ENCODE measurements at regions not wholly inside any gene's neighbourhood (a gene's known extent, or its start where the extent isn't known, plus 50 kb on each side); places are given as distances from the start of the nearest gene placed in this dataset.

DNA sequence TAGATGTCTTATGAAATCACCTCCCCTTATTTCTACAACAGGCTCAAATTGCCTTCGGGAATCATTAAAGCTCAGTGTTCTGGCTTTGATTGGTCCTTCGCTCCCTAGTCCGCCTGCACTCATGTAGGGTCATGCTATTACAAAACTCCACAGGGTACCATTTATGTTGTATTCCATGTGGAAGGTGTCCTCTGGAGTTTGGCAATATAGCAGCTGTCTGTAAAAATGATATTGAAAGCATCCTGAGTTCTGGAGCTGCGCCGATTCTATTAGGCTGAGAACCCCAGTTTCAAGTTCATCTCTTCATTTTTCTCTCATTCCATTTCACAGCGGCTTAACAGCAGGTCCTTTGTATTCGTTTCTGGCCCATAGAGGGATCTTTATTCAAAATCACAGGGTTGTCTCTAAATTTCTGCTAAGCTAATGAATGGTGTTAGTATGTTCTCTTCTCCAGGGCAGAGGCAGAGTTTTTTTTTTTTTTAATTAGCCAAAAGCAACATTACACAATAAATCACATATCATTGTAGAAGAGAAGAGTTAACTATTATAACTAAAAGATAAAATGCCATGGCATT is 71.9 kb upstream of the TEKT1 start (continued):
- TF ChIP-seq PHTF2 (CRISPR knock-in tag; IDR thresholded peaks at IDR 0.05) (no peak), COPS2 (conservative IDR thresholded peaks at IDR 0.05) (no peak), HBP1 (CRISPR knock-in tag; IDR thresholded peaks at IDR 0.05) (no peak), FOSL1 (tag; conservative IDR thresholded peaks at IDR 0.05) (no peak), ZBTB26 (CRISPR knock-in tag; IDR thresholded peaks at IDR 0.05) (no peak)

DNA sequence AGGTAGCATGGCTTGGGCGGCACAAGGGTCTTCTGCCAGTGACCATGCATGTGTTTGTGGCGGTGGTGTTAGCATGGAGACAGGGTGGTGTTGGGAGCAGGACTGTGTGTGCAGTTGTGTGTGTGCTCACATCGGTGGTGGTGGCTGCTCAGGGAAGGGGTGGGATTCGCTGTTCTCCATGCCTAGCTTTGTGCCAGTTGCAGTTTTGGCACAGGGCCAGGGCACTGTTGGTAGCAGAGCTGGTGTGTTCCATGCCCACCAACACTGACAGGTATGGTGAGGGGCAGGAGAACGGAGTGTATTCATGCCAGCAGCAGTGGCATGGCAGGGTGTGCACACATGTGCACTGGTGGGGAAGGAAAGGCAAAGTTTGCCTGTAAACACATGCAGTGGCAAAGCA is 77.3 kb upstream of the TEKT1 start:
- in situ Hi-C loops (cut with MboI) (no loop called here), intact Hi-C loops (cut with micrococcal nuclease) (no loop called here)
- ATAC-seq: no peak
- no peaks in the 10 kb centered on the region for H4K20me1 ChIP-seq (replicated peaks; ENCODE audit: control insufficient read depth, insufficient read depth, low read length)
- no TSS peak for BruUV-seq (replicated peaks)
- peaks cover 3 to 22% of the 10 kb centered on the region in 2 experiments; a peak in 4 of 5 replicates for H3K4me1 ChIP-seq (replicated peaks in 1 of 2; ENCODE audit: control insufficient read depth in 2 of 2, insufficient read depth in 2 of 2, low read length in 2 of 2)
- POLR2A ChIA-PET: interaction anchor here (1.0 kb wide), 1 partner anchor 63 kb away, joined by 3 read pairs; no protein-coding TSS in a partner anchor
- no peaks in the 10 kb centered on the region for H3K9me3 ChIP-seq (replicated peaks; ENCODE audit: control insufficient read depth, insufficient read depth, low read depth, low read length)
- no peak for TF ChIP-seq SLC30A9 (CRISPR knock-in tag; IDR thresholded peaks at IDR 0.05)
- peak; percentile 34; the same call in 1 of the 2 replicates for TF ChIP-seq NFIX (CRISPR knock-in tag; IDR thresholded peaks at IDR 0.05; ENCODE audit: low read depth)
- TF ChIP-seq NFIC (IDR thresholded peaks at IDR 0.05): peak; percentile 79
- no peak overlapping the region for H3K9ac ChIP-seq (ENCODE audit: insufficient read depth in 1 of 2, low read depth in 2 of 2, low read length in 2 of 2)
- H3K4me2 ChIP-seq (ENCODE audit: insufficient read depth, low read length): no peak overlapping the region
- peaks cover 27% of the 10 kb centered on the region for H3K79me2 ChIP-seq (ENCODE audit: control insufficient read depth, insufficient read depth, low read length)
- no peaks in the 10 kb centered on the region for H3K9me1 ChIP-seq (ENCODE audit: control insufficient read depth, insufficient read depth, low read length)
- DNase-seq (ENCODE audit: extremely low read depth in 1 of 4, low spot score in 3 of 4): no peak
- WGBS (ENCODE audit: insufficient coverage, low coverage, missing lambda C conversion rate): 94% methylated on average over 2 of the region's 5 CpGs
- H3K36me3 ChIP-seq (ENCODE audit: control insufficient read depth, insufficient read depth, low read length): peaks cover 8% of the 10 kb centered on the region; the same call in 2 of the 3 replicates
- FAIRE-seq: no peak
- H3K4me3 ChIP-seq: no peak overlapping the region
- CTCF ChIA-PET (ENCODE audit: low intra/inter-chr PET ratio): no interaction called here
- no peaks in the 10 kb centered on the region for H3K27me3 ChIP-seq (ENCODE audit: control insufficient read depth in 2 of 2, insufficient read depth in 2 of 2, low read length in 2 of 2)
- no peak overlapping the region for H3K27ac ChIP-seq (ENCODE audit: extremely low read depth, low read depth, low read length)
- H2AFZ ChIP-seq (ENCODE audit: low read depth, low read length): no peak overlapping the region

All from K562 (cell line).